ENCODE measurements at regions not wholly inside any gene's neighbourhood (a gene's known extent, or its start where the extent isn't known, plus 50 kb on each side); places are given as distances from the start of the nearest gene placed in this dataset.

DNA sequence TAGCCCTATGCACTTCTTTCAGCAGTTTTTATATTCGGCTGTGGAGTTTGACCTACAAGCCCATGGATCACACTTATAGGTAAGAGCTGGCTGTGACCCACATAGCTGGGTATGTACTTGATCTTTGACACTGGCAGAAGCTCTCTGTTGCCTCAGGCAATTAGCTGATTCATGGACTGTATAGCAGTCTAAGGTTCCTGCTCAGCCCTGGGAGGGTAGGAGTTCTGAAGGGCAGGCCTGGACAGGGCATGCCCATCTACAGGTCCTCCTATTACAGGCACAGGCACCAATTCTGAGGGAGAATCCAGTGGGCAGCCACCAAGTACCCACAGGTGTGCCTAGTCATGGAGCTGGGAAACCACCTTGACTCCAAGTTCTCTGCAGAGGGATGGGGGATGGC is 301.8 kb upstream of the GALNT5 start:
- Histone ChIP-seq H3K9me3 (ENCODE audit: insufficient read depth, low read length) (peaks cover 9% of the 10 kb centered on the region; the same call in 1 of the 2 replicates), H3K4me1 (ENCODE audit: low read length) (no peaks in the 10 kb centered on the region), H3K79me2 (ENCODE audit: low read length) (no peaks in the 10 kb centered on the region), H3K36me3 (replicated peaks; ENCODE audit: low read depth, low read length) (peaks cover 6% of the 10 kb centered on the region), H3K27me3 (ENCODE audit: low read depth, low read length) (no peaks in the 10 kb centered on the region), H3K4me2 (ENCODE audit: low read length) (no peak overlapping the region), H2AFZ (ENCODE audit: low read depth, low read length) (no peak overlapping the region), H3K4me3 (ENCODE audit: low read length) (no peak overlapping the region), H3K27ac (ENCODE audit: low read length) (no peak overlapping the region), H4K20me1 (ENCODE audit: insufficient read depth, low read length) (no peaks in the 10 kb centered on the region), H3K9ac (ENCODE audit: low read length) (no peak overlapping the region)
- no peak for TF ChIP-seq EZH2phosphoT487 (IDR thresholded peaks at IDR 0.05; ENCODE audit: low read depth)
- TF ChIP-seq, protein P1, sequence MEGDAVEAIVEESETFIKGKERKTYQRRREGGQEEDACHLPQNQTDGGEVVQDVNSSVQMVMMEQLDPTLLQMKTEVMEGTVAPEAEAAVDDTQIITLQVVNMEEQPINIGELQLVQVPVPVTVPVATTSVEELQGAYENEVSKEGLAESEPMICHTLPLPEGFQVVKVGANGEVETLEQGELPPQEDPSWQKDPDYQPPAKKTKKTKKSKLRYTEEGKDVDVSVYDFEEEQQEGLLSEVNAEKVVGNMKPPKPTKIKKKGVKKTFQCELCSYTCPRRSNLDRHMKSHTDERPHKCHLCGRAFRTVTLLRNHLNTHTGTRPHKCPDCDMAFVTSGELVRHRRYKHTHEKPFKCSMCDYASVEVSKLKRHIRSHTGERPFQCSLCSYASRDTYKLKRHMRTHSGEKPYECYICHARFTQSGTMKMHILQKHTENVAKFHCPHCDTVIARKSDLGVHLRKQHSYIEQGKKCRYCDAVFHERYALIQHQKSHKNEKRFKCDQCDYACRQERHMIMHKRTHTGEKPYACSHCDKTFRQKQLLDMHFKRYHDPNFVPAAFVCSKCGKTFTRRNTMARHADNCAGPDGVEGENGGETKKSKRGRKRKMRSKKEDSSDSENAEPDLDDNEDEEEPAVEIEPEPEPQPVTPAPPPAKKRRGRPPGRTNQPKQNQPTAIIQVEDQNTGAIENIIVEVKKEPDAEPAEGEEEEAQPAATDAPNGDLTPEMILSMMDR (IDR thresholded peaks at IDR 0.05; ENCODE audit: low read depth, low read length) = no peak

DNA sequence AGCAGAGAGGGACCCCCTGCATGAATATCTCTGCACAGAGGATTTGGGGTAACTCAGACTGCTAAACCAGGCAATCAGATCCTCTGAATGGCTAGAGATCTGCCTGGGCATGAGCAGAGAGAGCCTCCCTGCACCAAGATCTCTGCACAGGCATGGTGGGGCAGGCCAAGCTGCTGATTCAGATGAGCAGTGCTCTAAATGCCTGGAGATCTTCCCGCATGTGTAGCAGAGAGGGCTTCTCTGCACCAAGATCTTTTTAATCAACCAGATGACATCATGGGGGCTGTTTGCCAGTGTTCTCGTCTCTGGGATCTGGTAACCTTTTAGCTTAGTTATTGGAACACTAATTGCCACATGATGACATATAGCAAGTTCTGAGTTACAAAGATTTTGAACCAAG is 301.3 kb upstream of the GALNT5 start:
- Histone ChIP-seq H3K79me2 (ENCODE audit: low read length) (no peaks in the 10 kb centered on the region), H3K36me3 (replicated peaks; ENCODE audit: low read depth, low read length) (peaks cover 6% of the 10 kb centered on the region), H3K9me3 (ENCODE audit: insufficient read depth, low read length) (peaks cover 9% of the 10 kb centered on the region; the same call in 1 of the 2 replicates), H3K4me3 (ENCODE audit: low read length) (no peak overlapping the region), H3K4me2 (ENCODE audit: low read length) (no peak overlapping the region), H3K27ac (ENCODE audit: low read length) (no peak overlapping the region), H3K27me3 (ENCODE audit: low read depth, low read length) (no peaks in the 10 kb centered on the region), H3K4me1 (ENCODE audit: low read length) (no peaks in the 10 kb centered on the region), H3K9ac (ENCODE audit: low read length) (no peak overlapping the region), H2AFZ (ENCODE audit: low read depth, low read length) (no peak overlapping the region), H4K20me1 (ENCODE audit: insufficient read depth, low read length) (no peaks in the 10 kb centered on the region)
- TF ChIP-seq, protein P1 (IDR thresholded peaks at IDR 0.05; ENCODE audit: low read depth, low read length) = no peak
- TF ChIP-seq EZH2phosphoT487 (IDR thresholded peaks at IDR 0.05; ENCODE audit: low read depth) = no peak

DNA sequence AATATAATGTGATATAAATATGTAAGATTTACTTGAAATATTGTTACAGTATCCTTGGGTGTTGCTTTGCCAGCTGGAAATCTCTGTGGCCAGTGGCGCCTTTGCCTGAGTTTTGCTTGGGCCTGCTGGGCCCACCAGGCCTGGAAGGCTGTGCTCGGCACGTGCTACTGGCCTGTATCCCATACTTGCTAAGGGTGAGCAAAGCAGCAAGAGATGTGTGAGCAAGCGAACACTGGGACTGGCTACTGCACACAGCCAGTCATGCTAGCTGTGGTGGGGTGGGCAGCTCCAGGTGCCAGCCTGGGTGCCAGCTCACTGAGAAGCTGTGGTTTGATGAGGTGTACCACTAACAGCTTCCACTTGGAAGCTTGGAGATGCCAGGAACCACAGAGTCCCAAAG is 299.1 kb upstream of the GALNT5 start:
- Histone ChIP-seq H3K4me1 (ENCODE audit: low read length) (no peaks in the 10 kb centered on the region), H4K20me1 (ENCODE audit: insufficient read depth, low read length) (no peaks in the 10 kb centered on the region), H3K9ac (ENCODE audit: low read length) (no peak overlapping the region), H3K27ac (ENCODE audit: low read length) (no peak overlapping the region), H3K36me3 (replicated peaks; ENCODE audit: low read depth, low read length) (peaks cover 6% of the 10 kb centered on the region), H3K9me3 (ENCODE audit: insufficient read depth, low read length) (0 out of 2 replicates have a peak, but pooled peaks cover 3% of the 10 kb centered on the region), H3K79me2 (ENCODE audit: low read length) (no peaks in the 10 kb centered on the region), H2AFZ (ENCODE audit: low read depth, low read length) (no peak overlapping the region), H3K27me3 (ENCODE audit: low read depth, low read length) (no peaks in the 10 kb centered on the region), H3K4me2 (ENCODE audit: low read length) (no peak overlapping the region), H3K4me3 (ENCODE audit: low read length) (no peak overlapping the region)
- no peak for TF ChIP-seq EZH2phosphoT487 (IDR thresholded peaks at IDR 0.05; ENCODE audit: low read depth)
- TF ChIP-seq, protein P1 (IDR thresholded peaks at IDR 0.05; ENCODE audit: low read depth, low read length) = no peak

DNA sequence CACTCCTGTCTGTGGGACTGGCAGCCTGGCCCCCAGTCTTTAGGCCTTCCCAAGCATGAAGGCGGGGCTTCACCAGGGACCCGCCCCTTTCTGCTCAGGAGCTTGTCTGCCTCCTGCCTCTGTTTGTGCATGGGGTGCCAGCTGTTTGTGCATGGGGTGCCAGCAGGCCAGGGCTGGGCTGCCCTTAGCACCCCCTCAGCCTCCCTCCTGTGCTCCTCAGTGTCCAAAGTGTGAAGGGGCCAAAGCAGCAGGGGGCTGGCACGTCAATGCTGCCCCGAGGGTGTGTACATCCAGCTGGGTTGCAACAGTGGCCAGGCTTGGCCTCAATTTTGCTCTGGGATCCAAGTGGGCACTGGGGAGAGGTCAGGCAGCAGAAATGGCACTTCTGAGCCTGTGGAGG is 298.0 kb upstream of the GALNT5 start:
- no peak overlapping the region for H3K9ac ChIP-seq (ENCODE audit: low read length)
- H3K4me3 ChIP-seq (ENCODE audit: low read length) = no peak overlapping the region
- no peaks in the 10 kb centered on the region for H4K20me1 ChIP-seq (ENCODE audit: insufficient read depth, low read length)
- H3K36me3 ChIP-seq (replicated peaks; ENCODE audit: low read depth, low read length) = peaks cover 6% of the 10 kb centered on the region
- no peaks in the 10 kb centered on the region for H3K27me3 ChIP-seq (ENCODE audit: low read depth, low read length)
- H3K4me1 ChIP-seq (ENCODE audit: low read length) = no peaks in the 10 kb centered on the region
- H3K79me2 ChIP-seq (ENCODE audit: low read length) = no peaks in the 10 kb centered on the region
- H3K4me2 ChIP-seq (ENCODE audit: low read length) = no peak overlapping the region
- 0 out of 2 replicates have a peak, but pooled peaks cover 3% of the 10 kb centered on the region for H3K9me3 ChIP-seq (ENCODE audit: insufficient read depth, low read length)
- no peak overlapping the region for H2AFZ ChIP-seq (ENCODE audit: low read depth, low read length)
- TF ChIP-seq, protein P1 (IDR thresholded peaks at IDR 0.05; ENCODE audit: low read depth, low read length) = no peak
- no peak for TF ChIP-seq EZH2phosphoT487 (IDR thresholded peaks at IDR 0.05; ENCODE audit: low read depth)
- no peak overlapping the region for H3K27ac ChIP-seq (ENCODE audit: low read length)
